Middle frontal gyrus (tissue), 1 donor: ENCODE measurements at regions not wholly inside any gene's neighbourhood (a gene's known extent, or its start where the extent isn't known, plus 50 kb on each side); places are given as distances from the start of the nearest gene placed in this dataset.
"Not testable (repeated sequence)": the region's sequence is repeated elsewhere in the genome, so short reads cannot be mapped to it uniquely, and the experiment has no call there.

ENCODE experiments used
- DNase-seq: peaks from one replicate; pipeline ENCODE4 v3.0.0-alpha.2; 2015; ENCODE audit warnings: low spot score; ENCODE audit errors: extremely low spot score

DNA sequence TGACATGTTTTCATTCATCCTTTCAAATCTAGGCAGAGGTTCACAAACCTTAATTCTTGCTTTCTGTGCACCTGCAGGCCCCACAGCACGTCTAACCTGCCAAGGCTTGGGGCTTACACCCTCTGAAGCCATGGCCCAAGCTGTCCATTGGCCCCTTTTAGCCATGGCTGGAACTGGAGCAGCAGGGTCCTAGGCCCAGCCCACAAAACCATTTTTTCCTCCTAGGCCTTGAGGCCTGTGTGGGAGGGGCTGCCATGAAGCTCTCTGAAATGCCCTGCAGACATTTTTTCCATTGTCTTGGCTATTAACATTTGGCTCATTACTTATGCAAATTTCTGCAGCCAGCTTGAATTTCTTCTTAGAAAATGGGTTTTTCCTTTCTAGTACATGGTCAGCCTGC is 547.5 kb downstream of the KCNH5 start:
- no peak for DNase-seq

DNA sequence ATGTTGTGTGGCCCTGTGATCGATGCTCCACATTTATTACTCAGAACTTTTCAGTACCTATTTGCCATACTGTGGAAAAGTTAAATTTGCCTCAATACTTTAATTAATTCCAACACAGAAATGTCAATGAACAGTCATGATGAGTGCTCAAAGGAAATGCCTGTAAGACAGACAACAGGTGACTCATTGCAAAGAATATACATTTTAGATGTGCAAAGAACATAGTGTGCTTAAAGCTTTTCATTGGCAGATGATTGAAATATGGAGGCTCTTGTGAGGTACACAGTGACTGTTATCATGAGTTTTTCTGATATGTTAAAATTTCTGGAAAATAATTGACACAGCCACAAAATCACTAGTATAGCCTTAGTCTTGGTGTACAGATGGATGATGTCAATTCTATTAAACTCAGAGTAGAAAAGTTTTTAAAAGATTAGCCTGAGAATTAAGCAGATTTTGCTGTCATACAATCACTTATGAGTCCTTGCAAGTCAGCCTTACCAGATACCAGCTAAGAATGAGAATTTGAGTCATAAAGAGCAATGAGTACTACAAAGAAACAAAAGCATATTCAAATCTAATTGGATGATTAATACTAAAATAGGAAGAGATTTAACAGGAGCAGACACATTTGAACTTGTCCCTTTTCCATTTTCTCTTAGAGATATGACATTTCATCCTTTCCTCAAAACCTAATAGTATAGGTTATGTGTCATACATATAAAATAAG is 544.1 kb downstream of the KCNH5 start:
- no peak for DNase-seq

DNA sequence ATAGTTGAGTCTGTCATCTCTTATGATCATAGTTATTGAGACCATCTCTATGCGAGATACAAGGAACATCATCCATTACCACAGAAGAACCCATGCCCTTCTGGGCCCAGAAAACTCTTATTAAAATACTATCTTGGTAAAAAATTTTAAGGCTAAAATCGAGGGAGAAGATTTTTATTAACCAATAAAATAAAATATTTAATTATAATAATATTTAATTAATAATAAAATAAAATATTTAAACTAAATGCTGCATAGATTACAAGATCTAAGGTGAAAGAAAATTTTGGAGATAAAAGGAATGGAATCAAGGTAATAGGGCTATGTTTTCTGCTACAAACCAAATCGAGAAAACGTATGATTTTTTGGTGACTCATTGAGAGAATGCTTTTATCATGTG is 540.2 kb downstream of the KCNH5 start:
- no peak for DNase-seq

DNA sequence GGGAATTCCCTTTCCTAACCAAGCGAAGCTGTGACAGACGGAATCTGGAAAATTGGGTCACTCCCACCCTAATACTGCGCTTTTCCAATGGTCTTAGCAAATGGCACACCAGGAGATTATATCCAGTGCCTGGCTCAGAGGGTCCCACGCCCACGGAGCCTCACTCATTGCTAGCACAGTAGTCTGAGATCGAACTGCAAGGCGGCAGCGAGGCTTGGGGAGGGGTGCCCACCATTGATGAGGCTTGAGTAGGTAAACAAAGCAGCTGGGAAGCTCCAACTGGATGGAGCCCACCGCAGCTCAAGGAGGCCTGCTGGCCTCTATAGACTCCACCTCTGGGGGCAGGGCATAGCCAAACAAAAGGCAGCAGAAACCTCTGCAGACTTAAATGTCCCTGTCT is 523.9 kb downstream of the KCNH5 start:
- not testable (repeated sequence) for DNase-seq

DNA sequence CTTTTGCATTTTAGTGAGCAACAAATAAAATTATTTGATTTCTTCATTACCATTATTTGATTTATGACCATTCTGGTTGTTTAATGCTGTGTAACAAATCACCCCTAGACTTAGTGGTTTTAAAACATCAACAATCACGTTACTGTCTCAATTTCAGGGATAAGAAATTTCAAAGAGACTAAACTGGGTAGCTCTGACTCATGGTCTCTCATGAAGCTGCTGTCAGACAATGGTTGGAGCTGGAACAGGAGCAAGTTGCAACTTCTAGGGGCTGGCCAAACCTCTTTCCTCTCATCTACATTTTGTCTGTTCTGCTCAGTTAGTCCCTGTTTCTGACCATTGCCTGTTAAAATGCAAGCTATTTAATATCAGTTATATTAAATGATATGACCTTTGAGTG is 517.0 kb downstream of the KCNH5 start:
- DNase-seq = no peak

DNA sequence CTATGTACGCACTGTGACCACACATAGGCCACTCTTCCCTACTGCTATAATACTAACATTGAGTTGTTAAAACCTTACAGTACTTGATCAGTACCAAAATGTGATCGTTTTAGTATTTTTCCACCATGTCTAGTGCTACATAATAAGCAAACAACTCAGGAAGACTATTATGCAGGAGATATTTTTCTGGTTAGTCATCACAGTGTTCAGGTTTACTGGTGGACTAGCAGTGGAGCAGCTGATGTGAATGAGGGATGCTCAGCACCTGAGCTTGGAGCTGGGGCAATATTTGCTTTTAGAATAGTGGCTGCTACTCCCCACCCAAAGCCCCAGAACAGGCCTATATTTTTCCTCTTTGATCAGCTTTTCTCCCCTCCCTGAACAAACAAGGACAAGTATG is 513.1 kb downstream of the KCNH5 start:
- DNase-seq = no peak

DNA sequence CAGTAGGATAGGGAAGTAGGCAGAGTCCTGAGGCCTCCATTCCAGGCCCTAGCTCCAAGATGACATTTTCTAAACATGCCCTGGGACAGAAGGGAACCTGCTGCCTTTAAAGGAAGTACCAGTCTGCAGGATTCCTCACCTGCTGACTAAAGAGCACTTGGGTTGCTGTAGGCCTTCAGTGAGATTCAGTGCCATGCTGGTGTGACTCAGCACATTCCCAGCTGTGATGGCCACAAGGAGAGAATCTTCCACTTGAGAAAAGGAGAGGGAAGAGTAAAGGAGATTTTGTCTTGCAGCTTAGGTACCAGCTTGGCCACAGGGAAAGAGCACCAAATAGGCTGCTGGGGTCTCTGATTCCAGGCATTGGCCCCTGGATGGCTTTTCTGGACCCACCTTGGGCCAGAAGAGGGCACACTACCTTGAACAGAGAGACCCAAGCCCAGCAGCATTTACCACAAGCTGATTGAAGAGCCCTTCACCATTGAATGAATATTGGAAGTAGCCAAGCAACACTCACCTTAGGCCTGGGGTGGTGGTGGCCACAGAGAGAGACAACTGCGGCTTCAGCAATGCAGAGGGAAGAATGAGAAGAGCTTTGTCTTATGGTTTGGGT is 498.3 kb downstream of the KCNH5 start:
- DNase-seq = no peak

DNA sequence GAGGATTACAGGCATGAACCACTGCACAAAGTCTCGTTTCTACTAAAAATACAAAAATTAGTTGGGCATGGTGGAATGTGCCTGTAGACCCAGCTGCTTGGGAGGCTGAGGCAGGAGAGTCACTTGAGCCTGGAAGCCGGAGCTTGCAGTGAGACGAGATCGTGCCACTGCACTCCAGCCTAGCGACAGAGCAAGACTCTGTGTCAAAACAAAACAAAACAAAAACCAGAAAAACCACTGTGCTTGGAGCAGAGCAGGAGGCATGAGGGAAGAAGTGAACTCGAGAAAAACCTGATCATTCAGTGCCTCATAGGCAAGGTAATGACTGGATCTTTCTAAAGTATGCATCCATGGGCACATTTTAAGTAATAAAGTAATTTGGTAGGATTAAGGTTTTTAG is 487.8 kb downstream of the KCNH5 start:
- DNase-seq = no peak

DNA sequence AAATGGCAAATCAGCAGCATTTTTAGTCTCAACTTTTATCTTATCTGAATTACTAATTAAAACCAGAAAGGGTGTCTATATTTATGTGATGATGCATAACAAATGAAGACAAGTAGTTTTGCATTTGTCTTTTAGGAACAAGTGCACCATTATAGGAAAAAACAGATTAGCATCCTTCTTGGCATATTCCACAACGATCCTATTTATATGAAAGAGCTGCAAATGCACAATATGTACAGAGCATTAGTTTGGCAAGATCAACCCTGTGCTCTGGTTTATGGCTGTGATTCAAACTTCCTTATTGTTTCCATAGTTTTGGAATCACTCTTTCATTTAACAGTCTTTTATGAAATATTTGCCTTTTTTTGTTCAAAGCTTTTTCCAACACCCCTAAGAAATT is 486.8 kb downstream of the KCNH5 start:
- peak; percentile 20 for DNase-seq

DNA sequence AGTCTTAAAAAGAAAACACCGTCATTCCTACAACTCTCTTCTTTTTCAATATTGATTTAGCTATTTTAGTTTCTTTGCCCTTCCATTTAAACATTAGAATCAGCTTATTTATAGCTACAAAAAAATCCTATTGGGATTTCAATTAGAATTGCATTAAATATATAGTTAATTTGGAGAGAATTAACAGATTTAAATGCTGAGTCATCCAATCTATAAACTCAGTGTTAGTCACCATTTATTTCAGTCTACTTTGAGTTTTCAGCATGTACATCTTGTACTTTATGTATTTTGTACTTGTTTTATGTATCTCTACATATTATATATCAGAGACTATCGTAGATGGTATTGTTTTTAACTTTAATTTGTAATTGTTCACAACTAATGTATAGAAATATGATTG is 460.0 kb downstream of the KCNH5 start:
- DNase-seq = no peak

DNA sequence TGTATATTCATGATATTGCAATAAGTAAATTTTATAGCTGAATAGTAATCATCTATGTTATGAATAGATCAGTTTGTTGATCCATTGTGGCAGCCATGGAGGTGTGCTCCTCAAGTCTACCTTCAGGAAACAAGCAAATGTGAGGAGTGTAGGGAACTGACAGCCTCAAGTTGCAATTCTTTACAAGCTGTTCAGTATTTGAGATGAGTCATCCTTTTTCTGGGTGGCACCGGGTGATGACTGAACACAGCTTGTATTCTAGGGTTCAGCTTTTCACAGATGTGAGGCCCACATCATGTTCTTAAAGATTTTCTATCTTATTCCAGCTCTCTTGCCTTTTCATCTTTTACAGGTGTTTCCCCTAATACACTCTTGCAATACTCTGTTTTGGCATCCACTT is 452.4 kb downstream of the KCNH5 start:
- no peak for DNase-seq

DNA sequence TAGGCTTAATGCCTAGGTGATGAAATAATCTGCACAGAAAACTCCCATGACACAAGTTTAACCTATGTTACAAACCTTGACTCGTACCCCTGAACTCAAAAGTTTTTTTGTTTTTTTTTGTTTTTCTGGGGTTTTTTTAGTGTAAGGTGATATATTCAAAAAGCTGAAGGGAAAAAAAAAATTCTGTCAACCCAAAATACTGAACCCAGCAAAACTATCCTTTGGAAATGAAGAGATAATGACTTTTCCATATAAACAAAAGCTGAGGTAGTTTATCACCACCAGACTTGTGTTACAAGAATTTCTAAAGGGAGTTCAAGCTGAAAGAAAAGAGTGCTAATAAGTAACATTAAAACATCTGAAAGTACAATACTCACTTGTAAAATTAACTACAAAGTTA is 448.1 kb downstream of the KCNH5 start:
- DNase-seq = no peak

DNA sequence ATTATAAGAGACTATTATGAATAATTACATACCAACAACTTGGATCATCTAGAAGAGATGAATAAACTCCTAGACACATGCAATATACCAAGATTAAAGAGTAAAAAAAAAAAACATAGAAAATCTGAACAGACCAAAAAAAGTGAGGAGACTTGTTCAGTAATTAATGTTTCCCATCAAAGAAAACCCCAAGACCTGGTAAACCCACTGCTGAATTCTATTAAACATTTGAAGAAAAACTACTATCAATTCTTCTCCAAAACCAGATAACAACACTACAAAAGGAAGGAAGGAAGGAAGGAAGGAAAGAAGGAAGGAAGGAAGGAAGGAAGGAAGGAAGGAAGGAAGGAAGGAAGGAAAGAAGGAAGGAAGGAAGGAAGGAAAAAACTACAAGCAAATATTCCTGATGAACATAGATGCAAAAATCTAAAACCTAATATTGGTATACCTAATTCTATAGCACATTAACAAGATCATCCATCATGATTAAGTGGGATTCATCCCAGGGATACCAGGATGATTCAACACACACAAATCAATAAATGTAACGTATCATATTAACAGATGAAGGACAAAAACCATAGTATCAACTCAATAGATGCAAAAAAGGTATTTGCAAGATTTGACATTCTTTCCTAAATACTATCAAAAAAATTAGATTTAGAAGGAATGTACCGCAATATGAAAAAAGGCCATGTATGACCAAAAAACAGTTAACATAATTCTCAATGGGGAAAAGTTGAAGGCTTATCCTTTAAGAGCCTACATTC is 445.5 kb downstream of the KCNH5 start:
- DNase-seq = no peak

DNA sequence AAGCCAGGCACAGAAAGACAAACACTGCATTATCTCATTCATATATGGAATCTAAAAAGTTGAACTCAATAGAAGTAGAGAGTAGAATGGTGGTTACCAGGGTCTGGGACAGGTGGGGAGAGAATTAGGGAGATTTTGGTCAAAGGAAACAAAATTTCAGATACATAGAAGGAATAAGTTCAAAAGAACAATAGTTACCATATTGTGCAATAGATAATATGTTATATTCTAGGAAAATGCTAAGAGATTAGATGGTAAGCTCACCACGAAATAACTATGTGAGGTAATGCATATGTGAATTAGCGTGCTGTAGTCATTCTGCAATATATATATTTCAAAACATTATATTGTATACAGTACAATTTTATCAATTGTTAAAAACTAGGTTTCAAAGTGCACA is 442.5 kb downstream of the KCNH5 start:
- no peak for DNase-seq

DNA sequence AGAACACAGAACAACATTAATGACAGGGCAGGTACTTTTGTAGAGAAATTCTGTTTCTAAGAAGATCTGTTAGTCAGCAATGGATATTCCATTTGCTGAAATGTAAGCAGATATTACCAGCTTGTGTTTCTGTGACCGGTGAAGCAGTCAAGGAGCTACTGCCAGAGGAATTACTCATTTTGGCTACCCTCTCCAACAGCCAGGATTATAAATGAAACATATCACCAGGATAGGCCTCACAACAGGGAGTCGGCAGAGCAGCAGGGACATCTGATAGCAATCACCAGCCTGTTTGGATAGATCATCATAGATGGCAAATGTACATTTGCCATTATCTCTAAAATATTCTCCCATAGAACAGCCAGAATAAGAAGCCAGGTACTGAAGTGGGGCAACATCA is 440.7 kb downstream of the KCNH5 start:
- DNase-seq = no peak

DNA sequence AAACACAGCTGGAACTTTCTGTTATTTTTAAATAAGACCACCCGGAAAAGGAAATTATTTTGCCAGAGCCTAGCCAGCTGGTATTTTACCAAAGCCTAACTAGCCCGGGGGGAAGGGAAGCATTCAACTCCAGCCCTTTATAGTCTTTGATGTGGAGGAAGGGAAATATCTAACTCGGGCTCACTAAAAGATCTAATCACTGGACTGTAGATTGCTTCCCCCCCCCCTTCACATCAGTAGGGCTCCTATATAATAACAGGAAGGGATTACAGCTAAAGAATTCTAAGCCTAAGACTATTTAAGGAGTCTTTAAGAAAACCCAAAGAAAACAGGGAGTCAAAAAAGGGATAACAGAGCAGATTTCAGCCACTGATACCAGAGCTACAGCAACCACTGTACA is 431.1 kb downstream of the KCNH5 start:
- DNase-seq = no peak

DNA sequence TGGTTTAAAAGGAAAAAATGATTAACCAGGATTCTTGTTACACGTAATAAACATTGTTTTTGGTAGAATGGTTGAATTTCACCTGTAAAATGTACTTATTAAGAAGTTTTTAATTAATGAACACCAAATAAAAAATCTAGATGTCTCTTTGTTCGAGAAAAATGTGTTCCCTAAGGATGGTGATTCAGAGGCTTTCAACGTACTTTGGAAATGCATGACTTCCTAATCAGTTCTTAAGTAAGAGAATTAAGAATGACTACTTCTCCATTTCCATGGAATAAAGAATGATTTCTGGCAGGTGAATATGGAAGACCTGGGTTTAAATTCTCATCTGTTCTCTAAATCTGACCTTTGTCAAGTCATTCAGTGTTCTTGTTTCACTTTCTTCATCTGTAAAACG is 428.6 kb downstream of the KCNH5 start:
- DNase-seq = no peak

DNA sequence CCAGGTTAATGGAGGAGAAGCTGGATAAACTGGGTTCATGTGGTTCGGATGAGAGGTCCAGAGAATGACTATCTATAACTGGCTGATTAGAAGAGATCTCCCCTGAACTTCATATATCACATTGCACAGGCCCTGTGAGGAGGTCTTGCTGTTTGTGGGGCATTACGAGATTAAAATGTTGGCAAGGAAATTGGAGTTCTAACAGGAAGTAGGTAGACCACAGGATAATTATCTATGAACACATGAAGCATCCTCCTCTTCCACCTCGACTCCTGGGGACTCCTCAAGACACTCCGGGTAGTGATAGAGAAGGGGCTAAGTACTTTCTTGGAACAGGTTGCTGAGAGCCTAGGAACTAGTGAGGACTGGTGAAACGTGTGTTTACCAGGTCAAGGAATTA is 418.8 kb downstream of the KCNH5 start:
- DNase-seq = no peak

DNA sequence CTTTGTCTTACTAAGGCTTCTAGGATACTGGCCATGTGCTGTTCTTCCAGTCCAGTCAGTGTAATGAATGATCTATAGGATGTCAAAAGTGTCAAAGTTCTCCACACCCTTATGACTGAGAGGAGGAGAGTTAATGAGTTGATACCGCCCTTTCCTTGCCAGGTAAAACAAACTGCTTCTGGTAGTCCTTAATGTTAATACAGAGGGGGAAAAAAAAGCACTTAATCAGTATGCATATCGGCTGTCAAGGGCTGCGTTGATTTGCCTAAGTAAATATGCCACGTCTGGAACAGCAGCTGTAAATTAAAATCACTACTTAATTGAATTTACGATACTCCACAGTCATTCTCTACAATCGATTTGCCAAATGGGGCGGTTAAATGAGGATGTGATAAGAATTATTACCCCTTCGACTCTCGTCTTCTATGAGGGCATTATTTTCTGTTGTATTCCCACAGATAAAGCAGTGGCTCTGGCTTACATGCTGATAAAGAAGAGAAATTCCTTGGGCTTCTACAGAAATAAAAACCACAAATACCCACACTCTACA is 416.0 kb downstream of the KCNH5 start:
- DNase-seq = no peak

DNA sequence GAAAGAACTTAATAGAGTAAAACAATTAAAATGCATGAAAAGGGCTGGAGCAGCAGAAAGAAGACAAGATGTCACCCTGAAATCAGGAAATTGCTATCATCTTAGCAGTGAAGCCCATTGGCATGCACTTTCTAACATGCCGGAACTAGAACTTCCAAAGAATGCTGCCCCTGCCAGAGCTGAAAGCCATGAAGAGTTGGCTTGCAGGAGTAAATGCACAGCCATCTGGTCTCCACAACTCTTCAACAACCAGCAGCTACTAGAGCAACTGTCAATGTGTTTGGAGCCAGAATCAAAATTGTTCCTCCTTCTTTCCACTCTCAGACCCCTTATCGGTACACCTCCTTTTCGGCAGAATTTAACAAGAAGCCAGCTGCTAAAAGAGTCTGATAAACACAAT is 414.1 kb downstream of the KCNH5 start:
- no peak for DNase-seq

DNA sequence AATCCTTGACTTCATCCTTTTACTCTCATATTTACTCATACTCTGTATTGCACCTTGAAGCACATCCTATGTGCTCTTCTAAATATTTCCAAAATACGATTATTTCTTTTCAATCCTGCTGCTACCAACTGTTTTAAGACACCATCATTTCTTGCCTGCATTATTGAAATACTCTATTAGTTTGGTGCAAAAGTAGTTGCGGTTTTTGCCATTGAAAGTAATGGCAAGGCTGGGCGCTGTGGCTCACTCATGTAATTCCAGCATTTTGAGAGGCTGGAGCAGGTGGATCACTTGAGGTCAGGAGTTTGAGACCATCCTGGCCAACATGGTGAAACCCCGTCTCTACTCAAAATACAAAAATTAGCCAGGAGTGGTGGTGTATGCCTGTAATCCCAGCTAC is 412.5 kb downstream of the KCNH5 start:
- no peak for DNase-seq

DNA sequence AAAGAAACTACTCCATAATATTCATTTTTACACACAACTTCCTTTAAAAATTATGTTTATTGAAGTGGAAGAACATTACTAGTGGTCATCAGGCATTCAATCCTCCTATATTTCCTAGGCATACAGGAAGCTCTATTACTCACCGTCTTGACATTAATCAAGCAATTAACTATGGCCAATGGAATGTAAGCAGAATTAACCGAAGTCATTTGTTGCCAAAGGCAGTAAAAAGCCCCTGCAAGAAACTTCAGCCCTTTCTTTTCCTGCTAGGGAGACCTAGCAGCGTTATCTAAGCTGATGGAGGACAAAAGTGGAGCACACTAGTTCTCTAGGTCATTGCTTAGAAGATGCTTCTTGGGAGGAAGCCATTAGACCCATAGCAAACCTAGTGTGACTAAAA is 399.6 kb downstream of the KCNH5 start:
- DNase-seq = no peak
